VCaP (cell line): ENCODE measurements at regions not wholly inside any gene's neighbourhood (a gene's known extent, or its start where the extent isn't known, plus 50 kb on each side); places are given as distances from the start of the nearest gene placed in this dataset.

Experiments
- H3K27ac ChIP-seq: fragments of 450-650 bp; 2 replicates; pipeline ENCODE4 v1.5.1; 2017
- CTCF ChIP-seq: fragments of 450-650 bp; conservative IDR thresholded peaks from 2 replicates; pipeline ENCODE4 v1.5.1; 2017; ENCODE audit warnings: mild to moderate bottlenecking, moderate library complexity

- no peak overlapping the region for H3K27ac ChIP-seq
- no peak for TF ChIP-seq CTCF
Observed at GRCh38 chr1:232542633-232543593, 87.0 kb downstream of the SIPA1L2 start.

GRCh38 chr1:232538943-232539302, 91.0 kb downstream of the SIPA1L2 start:
- no peak for TF ChIP-seq CTCF
- no peak overlapping the region for H3K27ac ChIP-seq

GRCh38 chr1:232538224-232538942, 91.5 kb downstream of the SIPA1L2 start:
- no peak for TF ChIP-seq CTCF
- no peak overlapping the region for H3K27ac ChIP-seq

GRCh38 chr1:232534552-232535517, 95.1 kb downstream of the SIPA1L2 start:
- no peak overlapping the region for H3K27ac ChIP-seq
- no peak for TF ChIP-seq CTCF

- no peak overlapping the region for H3K27ac ChIP-seq
- TF ChIP-seq CTCF, result no peak
Observed at GRCh38 chr1:232533328-232533727, 96.6 kb downstream of the SIPA1L2 start.

- TF ChIP-seq CTCF, result no peak
- no peak overlapping the region for H3K27ac ChIP-seq
Observed at GRCh38 chr1:232532901-232533300, 97.0 kb downstream of the SIPA1L2 start.
